Body of pancreas (tissue), 4 donors: ENCODE measurements at regions not wholly inside any gene's neighbourhood (a gene's known extent, or its start where the extent isn't known, plus 50 kb on each side); places are given as distances from the start of the nearest gene placed in this dataset.

Experiments used
- CTCF ChIP-seq, 7 experiments: fragments of 450-650 bp in 4 of 7; fragments of 200-600 bp in 3 of 7; sonication (generic) in 3 of 7; IDR thresholded peaks; one replicate each; pipeline ENCODE4 v1.5.1; 2016 to 2019; ENCODE audit warnings: antibody characterized with exemption in 7 of 7
- POLR2A ChIP-seq, 3 donors: fragments of 450-650 bp; IDR thresholded peaks; one replicate each; pipeline ENCODE4 v1.6.1; 2016; ENCODE audit warnings: antibody characterized with exemption in 3 of 3, mild to moderate bottlenecking in 2 of 3

GRCh38 chr2:104340879-104341828, 512.8 kb upstream of the POU3F3 start:
- no peak for TF ChIP-seq CTCF (IDR thresholded peaks at IDR 0.05)
- no peak for TF ChIP-seq POLR2A (IDR thresholded peaks at IDR 0.05)
